Right ventricle myocardium superior (tissue), 1 donor: ENCODE measurements at regions not wholly inside any gene's neighbourhood (a gene's known extent, or its start where the extent isn't known, plus 50 kb on each side); places are given as distances from the start of the nearest gene placed in this dataset.
"Not testable (repeated sequence)": the region's sequence is repeated elsewhere in the genome, so short reads cannot be mapped to it uniquely, and the experiment has no call there.

Experiments
- ATAC-seq: fragments of 200-7000 bp; cut with Tn5 transposase; one replicate; pipeline ENCODE4 v1.9.1; 2020; ENCODE audit warnings: mild to moderate bottlenecking; ENCODE audit not compliant: poor library complexity
- DNase-seq: peaks from one replicate; pipeline ENCODE4 v3.0.0-alpha.2; 2020
- intact Hi-C: fragments of 100-400 bp; cut with DNase I; formaldehyde crosslinking; loops from one replicate; pipeline ENCODE4 v1.11.2; 2022
- donor health status: DM: no; HTN: yes; CAD: no; lungs with severe emphysema.

DNA sequence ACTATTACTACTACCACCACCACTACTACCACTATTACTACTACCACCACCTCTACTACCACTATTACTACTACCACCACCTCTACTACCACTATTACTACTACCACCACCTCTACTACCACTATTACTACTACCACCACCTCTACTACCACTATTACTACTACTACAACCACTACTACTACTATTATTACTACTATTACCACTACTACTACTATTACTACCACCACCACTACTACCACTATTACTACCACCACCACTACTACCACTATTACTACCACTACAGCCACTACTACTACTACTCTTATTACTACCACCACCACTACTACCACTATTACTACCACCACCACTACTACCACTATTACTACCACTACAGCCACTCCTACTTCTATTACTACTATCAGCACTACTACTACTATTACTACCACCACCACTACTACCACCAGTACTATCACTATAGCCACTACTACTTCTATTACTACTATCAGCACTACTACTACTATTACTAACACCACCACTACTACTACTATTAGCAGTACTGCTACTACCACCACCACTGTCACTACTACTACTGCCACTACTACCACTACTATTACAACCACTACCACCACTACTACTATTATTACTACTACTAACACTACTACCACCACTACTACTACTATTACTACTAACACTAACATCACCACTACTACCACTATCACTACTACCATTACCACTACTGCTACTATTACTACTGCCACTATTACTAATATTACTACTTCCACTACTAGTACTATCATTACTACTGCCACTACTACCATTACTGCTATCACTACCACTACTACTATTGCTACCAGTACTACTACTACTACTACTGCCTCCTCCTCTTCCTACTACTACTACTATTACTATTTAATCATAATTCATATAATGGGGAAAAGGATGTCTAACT, 669.2 kb upstream of the SOX11 start:
- DNase-seq = not testable (repeated sequence)

DNA sequence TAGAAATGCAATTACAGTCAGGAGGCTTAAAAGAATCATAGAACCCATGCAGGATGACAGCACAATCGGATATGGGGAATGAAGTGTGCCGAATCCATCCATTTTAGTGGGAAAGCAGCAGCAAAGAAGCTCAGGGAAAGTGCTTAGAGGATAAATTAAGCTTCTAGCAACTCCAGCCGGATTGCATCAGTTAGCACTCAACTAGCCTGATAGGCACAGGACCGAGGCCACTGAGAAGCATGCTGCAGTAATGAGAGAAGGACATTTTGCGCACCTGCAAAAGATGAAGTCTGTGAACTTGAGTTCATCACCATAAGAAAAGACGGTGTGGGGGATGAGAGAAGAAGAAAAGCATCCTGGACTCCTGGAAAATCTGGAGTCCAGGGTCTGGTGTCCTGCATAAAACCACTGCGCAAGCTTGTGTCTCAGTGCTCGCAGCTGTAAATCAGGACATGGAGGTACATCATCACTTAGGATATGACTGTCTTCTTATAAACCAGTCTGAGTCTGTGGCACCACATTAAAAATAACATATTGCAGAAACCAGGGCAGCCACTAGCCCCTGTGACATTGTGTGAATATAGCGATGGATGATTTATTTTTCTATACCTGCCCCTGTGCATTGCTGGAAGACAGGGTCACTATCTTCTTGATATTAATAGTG, 665.5 kb upstream of the SOX11 start:
- intact Hi-C loops = no loop called here
- DNase-seq (no peak), ATAC-seq (no peak)

More for the DNA sequence above, 669.2 kb upstream of the SOX11 start:
- ATAC-seq, intact Hi-C loops: not testable (repeated sequence)

DNA sequence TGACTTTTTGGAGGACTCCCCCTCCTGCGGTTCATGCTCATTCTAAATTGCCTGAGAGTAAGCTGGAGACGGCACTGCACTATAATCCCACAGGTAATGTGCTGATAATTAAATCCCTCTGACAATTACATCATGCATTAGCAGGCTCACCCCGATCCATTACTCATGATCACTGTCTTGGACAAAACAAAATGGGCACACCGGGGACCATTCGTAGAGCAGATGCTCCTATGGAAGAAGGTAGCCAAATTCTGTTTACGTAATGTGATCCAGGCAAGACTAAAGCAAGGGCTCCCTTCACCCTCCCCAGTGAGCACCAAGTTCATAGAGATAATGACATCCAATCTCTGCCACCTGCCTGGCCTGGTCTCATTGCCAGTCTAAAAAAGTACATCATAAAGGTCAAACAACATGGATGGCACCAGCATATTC, 657.1 kb upstream of the SOX11 start:
- DNase-seq = no peak
- intact Hi-C loops = no loop called here
- no peak for ATAC-seq

DNA sequence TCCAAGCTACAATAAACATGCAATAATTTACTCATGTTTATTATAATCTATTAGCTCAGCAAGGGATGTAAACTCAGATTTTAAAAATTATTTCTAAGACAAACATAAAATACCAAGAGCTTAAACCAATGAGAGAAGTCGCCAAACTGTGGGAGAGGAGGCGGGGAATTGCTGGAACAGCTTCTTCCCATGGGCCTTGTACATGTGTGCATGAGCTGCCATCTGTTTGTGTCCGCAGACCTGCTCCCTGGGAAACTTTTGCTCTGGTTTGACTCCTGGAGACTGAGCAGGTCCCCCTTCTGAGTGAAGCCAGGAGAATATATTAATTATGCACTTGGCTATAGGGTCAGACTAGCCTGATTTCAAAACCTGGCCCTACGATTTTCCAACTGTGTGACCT, 655.9 kb upstream of the SOX11 start:
- no peak for ATAC-seq
- intact Hi-C loops = no loop called here

DNA sequence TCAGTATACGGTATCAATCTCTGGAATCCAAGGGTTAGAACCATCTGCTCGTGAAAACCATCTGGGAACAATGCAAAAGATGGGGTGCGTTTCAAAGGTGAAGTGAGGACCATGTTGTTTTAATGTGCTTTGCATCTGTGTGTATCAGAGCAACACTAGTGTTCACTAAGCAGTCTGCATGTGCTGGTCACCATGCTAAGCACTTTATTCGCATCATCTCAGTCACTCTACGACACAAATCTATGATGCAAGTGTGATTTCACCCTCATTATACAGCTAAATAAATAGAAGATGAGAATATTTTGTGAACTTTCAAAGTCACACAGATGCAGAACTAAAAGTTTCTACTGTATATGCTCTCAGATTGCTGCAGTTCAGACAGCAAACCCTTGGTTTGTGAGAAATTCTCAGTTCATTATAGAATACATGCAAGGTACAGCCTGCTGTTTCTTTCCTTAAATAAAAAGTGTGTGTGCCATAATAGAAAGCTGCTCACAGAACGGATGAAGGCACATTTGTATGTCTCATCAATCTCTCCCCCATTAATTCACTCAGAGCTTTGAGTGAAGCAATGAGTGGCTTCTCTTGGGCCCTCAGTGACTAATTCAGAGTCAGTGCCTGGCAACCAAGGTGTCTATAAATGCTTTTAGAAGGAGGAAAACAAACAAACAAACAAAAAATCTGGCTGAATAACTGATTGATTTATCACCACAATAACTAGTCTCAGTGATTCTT, 652.8 kb upstream of the SOX11 start:
- ATAC-seq = no peak
- no peak for DNase-seq
- intact Hi-C loops = no loop called here

More for the DNA sequence above, 655.9 kb upstream of the SOX11 start:
- no peak for DNase-seq

DNA sequence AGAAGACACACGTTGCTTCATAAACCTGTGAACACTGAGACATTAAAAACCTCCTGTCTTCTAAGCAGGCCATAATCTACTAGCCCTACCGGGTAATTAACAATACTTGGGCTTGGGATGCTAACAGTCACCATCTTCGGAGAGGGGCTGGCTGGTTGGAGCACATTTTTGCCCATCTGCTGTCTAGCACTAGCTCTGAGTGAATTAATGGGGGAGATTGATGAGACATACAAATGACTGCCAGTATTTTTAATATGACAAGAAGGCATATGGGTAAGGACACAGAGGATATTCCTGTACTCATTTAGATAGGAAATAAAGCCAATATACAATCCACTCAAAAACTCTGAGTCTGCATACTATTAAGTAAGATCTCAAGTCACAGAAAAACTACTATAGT, 651.6 kb upstream of the SOX11 start:
- intact Hi-C loops = no loop called here
- no peak for ATAC-seq

DNA sequence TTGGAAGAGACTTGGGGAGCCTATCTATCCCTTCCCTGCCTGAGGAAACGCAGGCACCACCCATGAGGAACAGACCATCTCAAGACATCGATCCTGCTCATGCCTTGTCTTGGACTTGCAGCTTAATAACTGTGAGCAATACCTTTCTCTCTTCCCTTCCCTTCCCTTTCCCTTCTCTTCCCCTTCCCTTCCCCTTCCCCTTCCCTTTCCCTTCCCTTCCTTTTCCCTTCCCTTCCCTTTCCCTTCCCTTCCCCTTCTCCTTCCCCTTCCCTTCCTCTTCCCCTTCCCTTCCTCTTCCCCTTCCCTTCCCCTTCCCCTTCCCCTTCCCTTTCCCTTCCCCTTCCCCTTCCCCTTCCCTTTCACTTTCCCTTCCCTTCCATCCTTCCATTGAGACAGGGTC, 650.7 kb upstream of the SOX11 start:
- DNase-seq (no peak), ATAC-seq (no peak)
- intact Hi-C loops = no loop called here

More for the DNA sequence above, 651.6 kb upstream of the SOX11 start:
- DNase-seq = no peak

DNA sequence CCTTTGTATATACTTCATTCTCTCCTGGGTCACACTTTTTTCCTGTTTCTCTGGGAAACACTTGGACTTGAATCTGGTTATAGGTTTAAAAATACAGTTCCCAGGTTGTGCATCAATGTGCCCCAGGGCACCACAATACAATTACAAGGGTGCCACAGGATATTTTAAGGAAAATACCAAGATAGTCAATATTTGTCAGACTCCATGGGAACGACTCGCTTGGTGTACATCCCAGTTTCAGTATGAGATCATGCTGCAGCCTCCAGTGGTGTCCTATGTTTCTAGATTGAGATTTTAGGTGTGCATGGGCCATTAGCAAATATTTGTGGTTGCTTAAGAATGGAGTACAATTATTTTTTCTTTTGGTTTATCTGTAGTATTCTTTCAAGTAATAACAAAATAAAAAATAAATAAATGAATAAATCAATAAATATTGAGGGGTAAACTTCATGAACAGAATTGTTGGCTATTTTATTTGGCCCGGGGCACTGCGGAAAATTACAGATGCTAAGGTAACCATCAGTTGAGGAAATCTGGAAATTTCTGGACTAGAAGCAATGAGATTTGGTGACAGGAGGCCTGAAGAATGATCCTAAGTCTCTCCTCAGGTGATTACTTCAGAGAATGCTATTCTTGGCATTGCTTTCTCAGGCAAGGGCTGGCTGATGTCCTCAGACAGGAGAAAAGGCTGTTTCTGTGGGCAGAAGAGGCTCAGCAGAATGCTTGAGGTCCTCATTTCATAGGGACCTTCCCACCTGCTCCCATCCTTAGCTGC, 649.3 kb upstream of the SOX11 start:
- DNase-seq (no peak), ATAC-seq (no peak)
- intact Hi-C loops = no loop called here

DNA sequence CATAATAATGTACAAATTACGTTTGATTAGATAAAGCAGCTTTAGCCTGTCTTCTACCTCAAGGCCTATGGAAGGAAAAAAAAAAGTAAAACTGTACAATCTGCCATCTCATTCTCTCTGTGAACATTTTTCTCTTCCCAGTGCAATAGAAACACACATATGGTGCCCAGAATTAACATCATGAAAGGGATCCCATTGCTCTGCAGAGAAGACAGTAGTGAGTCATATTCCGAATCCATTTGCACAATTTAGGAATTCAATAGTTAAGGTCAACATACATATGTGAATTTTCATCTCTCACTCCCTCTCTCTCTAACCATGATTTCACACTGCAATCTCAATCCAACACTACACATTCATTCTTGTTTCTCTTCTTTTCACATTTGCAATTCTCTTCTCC, 640.9 kb upstream of the SOX11 start:
- intact Hi-C loops = no loop called here
- ATAC-seq = no peak
- no peak for DNase-seq

DNA sequence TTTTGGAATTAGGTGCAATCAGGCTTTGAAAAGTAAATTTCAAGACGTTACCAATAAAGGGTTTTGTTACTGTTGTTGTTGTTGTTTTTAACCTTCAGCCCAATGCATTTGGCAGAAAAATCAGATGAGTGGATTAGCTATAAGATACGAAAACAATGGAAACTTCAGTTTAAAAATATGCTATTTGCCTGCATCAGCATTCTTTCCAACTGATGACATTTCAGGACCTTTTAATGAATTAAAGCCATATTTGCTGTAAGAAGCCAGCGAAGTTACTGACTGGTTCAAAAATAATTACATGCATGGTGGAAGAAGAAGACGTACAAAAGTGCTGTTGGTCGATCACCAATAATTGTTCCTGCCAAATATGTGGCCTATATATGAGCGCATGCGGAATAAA, 639.3 kb upstream of the SOX11 start:
- intact Hi-C loops = no loop called here
- DNase-seq (no peak), ATAC-seq (no peak)

DNA sequence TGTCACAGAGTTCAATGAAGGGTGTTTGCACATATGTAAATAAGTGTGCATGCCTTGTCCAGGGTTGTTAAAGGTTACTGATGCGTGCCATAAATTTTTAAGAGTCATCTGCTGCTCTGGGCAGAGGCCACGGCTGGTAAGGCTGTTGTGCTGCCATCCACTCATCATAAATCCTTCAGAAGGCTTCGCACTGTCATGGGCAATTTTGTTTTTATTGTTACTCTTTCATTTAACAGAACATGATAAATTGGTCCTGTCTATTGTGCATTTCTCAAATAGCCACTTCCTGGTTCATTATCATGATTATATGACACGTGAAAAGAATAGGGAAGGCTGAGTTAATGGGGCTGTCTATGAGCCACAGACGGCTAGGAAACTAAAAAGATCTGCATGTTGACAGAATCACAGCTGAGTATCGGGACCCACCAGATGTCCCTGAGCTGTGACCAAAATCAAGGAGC, 634.3 kb upstream of the SOX11 start:
- ATAC-seq (no peak), DNase-seq (no peak)
- intact Hi-C loops = no loop called here

DNA sequence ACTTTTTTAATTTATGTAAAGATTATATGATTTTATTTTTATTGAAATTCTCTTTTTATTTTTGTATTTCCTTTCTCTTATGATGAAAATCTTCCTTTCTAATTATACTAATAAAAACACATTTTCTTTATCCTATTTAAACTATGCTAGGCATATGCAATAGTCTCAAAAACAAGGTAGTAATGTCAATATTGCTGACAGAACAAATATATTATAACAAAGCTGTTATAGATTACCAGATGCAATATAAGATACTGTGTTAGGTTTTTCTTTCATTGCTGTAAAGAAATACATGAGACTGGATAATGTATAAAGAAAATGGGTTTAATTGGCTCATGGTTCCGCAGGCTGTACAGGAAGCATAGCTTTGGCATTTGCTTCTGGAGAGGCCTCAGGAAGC, 631.2 kb upstream of the SOX11 start:
- intact Hi-C loops = no loop called here
- DNase-seq = no peak
- no peak for ATAC-seq

DNA sequence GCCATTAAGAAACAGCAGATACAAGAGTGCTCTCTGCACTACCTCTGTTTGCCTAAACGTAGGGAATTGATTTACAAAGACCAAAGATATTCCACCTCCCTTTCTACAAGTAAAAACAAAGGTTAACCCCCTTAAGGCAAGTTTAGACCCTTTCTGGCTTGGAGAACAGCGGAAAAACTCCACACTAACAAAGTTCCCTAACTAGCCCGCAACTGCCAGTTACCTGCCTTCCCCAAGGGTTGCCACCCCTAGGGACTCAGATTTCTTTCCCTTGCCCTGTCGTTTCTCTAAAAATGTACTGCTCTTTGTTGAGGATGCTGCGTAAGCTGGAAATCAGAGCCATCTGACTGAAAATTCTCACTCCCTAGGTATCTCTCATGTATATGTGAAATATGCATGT, 627.5 kb upstream of the SOX11 start:
- DNase-seq = no peak
- intact Hi-C loops = no loop called here
- no peak for ATAC-seq

DNA sequence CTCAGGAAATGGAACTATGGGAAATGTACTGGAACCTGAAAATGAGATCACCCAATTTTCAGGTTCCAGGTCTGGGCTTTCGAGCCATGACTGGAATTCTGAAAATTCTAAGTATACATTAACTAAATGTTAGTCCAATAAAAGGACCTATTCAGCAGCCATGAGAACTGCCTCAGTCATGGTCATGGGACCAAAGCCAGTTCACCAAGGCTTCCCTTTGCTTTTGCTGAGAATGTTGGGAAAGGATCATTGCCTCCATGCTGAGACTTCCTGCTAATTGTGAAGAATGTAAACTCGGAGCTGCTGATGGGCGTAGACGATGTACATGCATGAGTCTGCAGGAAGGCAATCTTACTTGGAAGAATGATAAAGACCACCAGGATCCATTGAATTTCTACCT, 624.4 kb upstream of the SOX11 start:
- intact Hi-C loops = no loop called here
- ATAC-seq (no peak), DNase-seq (no peak)

DNA sequence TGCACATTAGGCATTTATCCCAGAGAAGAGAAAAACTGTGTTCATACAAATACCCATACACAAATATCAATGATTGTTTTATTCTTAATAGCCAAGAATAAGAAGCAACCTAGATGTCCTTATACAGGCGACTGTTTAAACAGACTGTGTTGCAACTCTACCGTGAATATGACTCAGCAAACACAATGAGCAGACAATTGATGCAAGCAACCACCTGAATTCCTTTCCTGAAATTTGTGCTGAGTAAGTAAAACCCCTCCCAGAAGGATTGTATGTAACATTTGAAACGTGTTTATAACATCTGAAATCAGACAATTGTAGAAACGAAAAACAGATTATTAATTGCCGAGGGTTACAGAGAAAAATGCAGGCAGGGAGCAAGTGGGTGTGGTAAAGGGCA, 621.9 kb upstream of the SOX11 start:
- intact Hi-C loops = no loop called here
- DNase-seq (no peak), ATAC-seq (no peak)

DNA sequence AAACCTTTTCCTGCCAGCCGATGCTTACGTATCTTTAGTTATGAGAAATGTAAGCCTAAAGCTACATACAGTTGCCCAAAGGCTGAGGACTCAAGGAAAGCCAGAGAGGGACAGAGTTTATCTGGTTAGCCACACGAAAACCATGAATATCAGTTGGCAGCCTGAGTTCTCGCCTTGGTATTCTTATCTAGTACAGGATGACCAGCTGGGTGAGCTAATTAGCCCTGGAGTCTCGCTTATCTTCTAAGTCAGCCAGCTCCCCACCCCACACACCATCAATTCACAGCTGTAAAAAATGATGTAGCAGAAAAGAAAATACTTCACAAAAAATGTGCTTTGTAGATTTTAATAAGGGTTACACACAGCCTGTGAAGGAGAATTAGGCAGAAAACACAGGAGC, 617.5 kb upstream of the SOX11 start:
- intact Hi-C loops = no loop called here
- DNase-seq (no peak), ATAC-seq (no peak)

DNA sequence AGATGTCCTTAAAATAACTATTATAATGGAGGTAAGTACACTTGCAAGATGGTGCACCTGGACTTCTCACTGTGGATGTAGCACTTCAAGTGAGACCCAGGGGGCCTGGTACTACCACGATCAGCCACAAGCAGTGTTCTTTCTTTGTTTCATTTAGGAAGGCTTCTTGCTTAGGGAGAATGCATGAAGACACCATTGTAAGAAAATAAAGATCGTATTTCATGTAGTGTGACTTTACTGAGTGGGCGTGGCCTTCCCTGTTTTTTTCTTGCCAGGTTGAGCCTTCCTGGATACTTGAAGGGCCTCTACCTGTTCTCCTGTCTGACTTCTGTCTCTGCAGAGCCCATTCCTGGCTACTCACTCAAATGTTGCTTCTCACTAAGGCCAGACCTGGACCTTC, 615.6 kb upstream of the SOX11 start:
- DNase-seq = no peak

DNA sequence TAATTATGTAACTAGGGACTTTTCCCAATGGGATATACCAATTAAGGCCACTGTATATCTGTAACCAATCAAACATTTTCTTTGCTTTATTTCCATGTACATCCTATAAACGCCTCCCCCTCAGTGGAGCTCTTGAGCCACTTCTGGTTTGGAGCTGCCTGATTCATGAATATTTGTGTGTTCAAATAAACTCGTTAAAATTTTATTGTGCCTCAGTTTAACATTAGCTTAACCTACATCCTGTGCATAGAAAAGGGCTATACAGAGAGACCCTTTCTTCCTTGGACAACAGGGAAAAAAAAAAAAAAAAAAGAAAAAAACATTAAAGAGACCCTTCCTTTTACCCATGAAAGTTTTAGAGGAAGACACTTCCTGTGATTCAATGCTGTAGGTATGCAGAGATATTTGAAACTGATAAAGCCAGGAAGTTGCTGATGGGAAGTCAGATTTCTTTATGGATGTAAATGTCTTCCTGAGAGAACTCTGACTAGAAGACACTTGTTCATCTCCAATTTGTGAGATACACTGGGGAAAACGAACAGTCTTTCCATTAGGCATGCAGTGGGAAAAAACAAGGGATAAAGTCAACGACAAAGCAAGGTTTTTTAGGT, 614.6 kb upstream of the SOX11 start:
- no peak for DNase-seq
- intact Hi-C loops = no loop called here
- ATAC-seq = no peak

More for the DNA sequence above, 615.6 kb upstream of the SOX11 start:
- intact Hi-C loops = no loop called here
- ATAC-seq = no peak
